Uterus (tissue), 3 donors: ENCODE measurements at regions not wholly inside any gene's neighbourhood (a gene's known extent, or its start where the extent isn't known, plus 50 kb on each side); places are given as distances from the start of the nearest gene placed in this dataset.

Experiments
- DNase-seq, 2 donors: peaks; one replicate each; pipeline ENCODE4 v3.0.0-alpha.2; 2019 to 2020
- H3K27ac ChIP-seq, 2 donors: fragments of 200-600 bp; sonication (generic); 1 replicate in 1 of 2; 2 replicates in 1 of 2; pipeline ENCODE4 v1.5.1; 2016 to 2018
- H3K27me3 ChIP-seq, 2 donors: fragments of 200-600 bp; sonication (generic); one replicate each; pipeline ENCODE4 v1.5.1; 2018 to 2019; ENCODE audit warnings: control low read depth in 1 of 2
- H3K36me3 ChIP-seq, 2 donors: fragments of 200-600 bp; sonication (generic); one replicate each; pipeline ENCODE4 v1.5.1; 2019; ENCODE audit warnings: control low read depth in 1 of 2
- H3K4me1 ChIP-seq, 2 donors: fragments of 200-600 bp; sonication (generic); one replicate each; pipeline ENCODE4 v1.5.1; 2018 to 2019; ENCODE audit warnings: control low read depth in 1 of 2
- H3K4me3 ChIP-seq, 2 donors: fragments of 200-600 bp; sonication (generic); 1 replicate in 1 of 2; 2 replicates in 1 of 2; pipeline ENCODE4 v1.5.1; 2018 to 2019; ENCODE audit warnings: mild to moderate bottlenecking in 1 of 2
- H3K9me3 ChIP-seq, 2 donors: fragments of 200-600 bp; sonication (generic); one replicate each; pipeline ENCODE4 v1.5.1; 2019; ENCODE audit warnings: control low read depth in 1 of 2
- CTCF ChIP-seq, 4 experiments: fragments of 200-600 bp in 2 of 4; fragments of 450-650 bp in 2 of 4; sonication (generic) in 2 of 4; IDR thresholded peaks; one replicate each; pipeline ENCODE4 v1.5.1; 2016 to 2019; ENCODE audit warnings: antibody characterized with exemption in 4 of 4, mild to moderate bottlenecking in 2 of 4, moderate library complexity in 1 of 4
- POLR2A ChIP-seq, 2 donors: fragments of 450-650 bp; IDR thresholded peaks; one replicate each; pipeline ENCODE4 v1.6.1; 2016; ENCODE audit warnings: antibody characterized with exemption in 2 of 2, mild to moderate bottlenecking in 1 of 2, moderate library complexity in 1 of 2
- intact Hi-C: fragments of 100-400 bp; cut with DNase I; formaldehyde crosslinking; loops from one replicate; pipeline ENCODE4 v1.15.1; 2023; ENCODE audit warnings: low total_unique reads
- donor health status: DM: yes; HTN: yes; CAD: no.

GRCh38 chr13:42681326-42682100, 99.9 kb upstream of the FAM216B start:
- H3K27me3 ChIP-seq, result no peaks in the 10 kb centered on the region
- TF ChIP-seq CTCF (IDR thresholded peaks at IDR 0.05), result no peak
- TF ChIP-seq POLR2A (IDR thresholded peaks at IDR 0.05), result no peak
- no peaks in the 10 kb centered on the region for H3K9me3 ChIP-seq
- no peaks in the 10 kb centered on the region for H3K36me3 ChIP-seq
- H3K27ac ChIP-seq, result no peak overlapping the region
- DNase-seq, result no peak
- no peak overlapping the region for H3K4me3 ChIP-seq
- intact Hi-C loops, result no loop called here
- no peaks in the 10 kb centered on the region for H3K4me1 ChIP-seq

GRCh38 chr13:42684226-42684625, 97.2 kb upstream of the FAM216B start:
- H3K27ac ChIP-seq, result no peak overlapping the region
- no peaks in the 10 kb centered on the region for H3K4me1 ChIP-seq
- H3K36me3 ChIP-seq, result no peaks in the 10 kb centered on the region
- DNase-seq, result no peak
- H3K27me3 ChIP-seq, result no peaks in the 10 kb centered on the region
- no peak for TF ChIP-seq CTCF (IDR thresholded peaks at IDR 0.05)
- no peak for TF ChIP-seq POLR2A (IDR thresholded peaks at IDR 0.05)
- intact Hi-C loops, result no loop called here
- H3K9me3 ChIP-seq, result no peaks in the 10 kb centered on the region
- no peak overlapping the region for H3K4me3 ChIP-seq

- H3K4me1 ChIP-seq, result no peaks in the 10 kb centered on the region
- intact Hi-C loops, result no loop called here
- no peak for TF ChIP-seq CTCF (IDR thresholded peaks at IDR 0.05)
- no peak for TF ChIP-seq POLR2A (IDR thresholded peaks at IDR 0.05)
- H3K9me3 ChIP-seq, result no peaks in the 10 kb centered on the region
- H3K36me3 ChIP-seq, result no peaks in the 10 kb centered on the region
- no peak overlapping the region for H3K4me3 ChIP-seq
- DNase-seq, result no peak
- H3K27me3 ChIP-seq, result no peaks in the 10 kb centered on the region
- H3K27ac ChIP-seq, result no peak overlapping the region
Observed at GRCh38 chr13:42685751-42686150, 95.6 kb upstream of the FAM216B start.

GRCh38 chr13:42686165-42686564, 95.2 kb upstream of the FAM216B start:
- TF ChIP-seq CTCF (IDR thresholded peaks at IDR 0.05) (no peak), POLR2A (IDR thresholded peaks at IDR 0.05) (no peak)
- no peaks in the 10 kb centered on the region for H3K9me3 ChIP-seq

GRCh38 chr13:42688821-42689220, 92.6 kb upstream of the FAM216B start:
- no peak overlapping the region for H3K27ac ChIP-seq
- H3K4me3 ChIP-seq, result no peak overlapping the region
- TF ChIP-seq POLR2A (IDR thresholded peaks at IDR 0.05), result no peak
- no peak for TF ChIP-seq CTCF (IDR thresholded peaks at IDR 0.05)
- H3K27me3 ChIP-seq, result no peaks in the 10 kb centered on the region
- intact Hi-C loops, result no loop called here
- no peaks in the 10 kb centered on the region for H3K9me3 ChIP-seq
- H3K36me3 ChIP-seq, result no peaks in the 10 kb centered on the region
- H3K4me1 ChIP-seq, result no peaks in the 10 kb centered on the region
- DNase-seq, result no peak

More at GRCh38 chr13:42686165-42686564, 95.2 kb upstream of the FAM216B start:
- no peak overlapping the region for H3K4me3 ChIP-seq
- H3K36me3 ChIP-seq, result no peaks in the 10 kb centered on the region
- no peaks in the 10 kb centered on the region for H3K27me3 ChIP-seq
- no peak overlapping the region for H3K27ac ChIP-seq
- no peak for DNase-seq
- H3K4me1 ChIP-seq, result no peaks in the 10 kb centered on the region
- intact Hi-C loops, result no loop called here
